Liver (tissue), 8 donors: ENCODE measurements at regions not wholly inside any gene's neighbourhood (a gene's known extent, or its start where the extent isn't known, plus 50 kb on each side); places are given as distances from the start of the nearest gene placed in this dataset.

Experiments used
- DNase-seq: peaks from one replicate; pipeline ENCODE4 v3.0.0-alpha.2; 2017; ENCODE audit warnings: low spot score
- H3K27ac ChIP-seq, 2 donors: one replicate each; pipeline ENCODE4 v1.7.0; 2013; ENCODE audit warnings: inconsistent platforms in 2 of 2, low read length in 2 of 2, control low read depth in 1 of 2, low read depth in 1 of 2, mild to moderate bottlenecking in 1 of 2
- H3K27me3 ChIP-seq, 4 donors: one replicate each; pipeline versions ENCODE4 v1.6.1 to v1.7.0; 2013; ENCODE audit warnings: low read length in 3 of 4, inconsistent platforms in 1 of 4, mild to moderate bottlenecking in 1 of 4, moderate library complexity in 1 of 4; ENCODE audit not compliant: control insufficient read depth in 4 of 4, insufficient read depth in 4 of 4
- H3K36me3 ChIP-seq, 4 donors: one replicate each; pipeline versions ENCODE4 v1.6.1 to v1.7.0; 2013; ENCODE audit warnings: low read length in 3 of 4, mild to moderate bottlenecking in 3 of 4, low read depth in 1 of 4, moderate library complexity in 1 of 4; ENCODE audit not compliant: control insufficient read depth in 4 of 4, insufficient read depth in 3 of 4
- H3K4me1 ChIP-seq, 4 donors: one replicate each; pipeline versions ENCODE4 v1.6.1 to v1.7.0; 2013; ENCODE audit warnings: low read length in 3 of 4, mild to moderate bottlenecking in 3 of 4, moderate library complexity in 1 of 4; ENCODE audit not compliant: control insufficient read depth in 4 of 4, insufficient read depth in 4 of 4
- H3K4me3 ChIP-seq, 3 donors: one replicate each; pipeline versions ENCODE4 v1.6.1 to v1.7.0; 2013; ENCODE audit warnings: low read length in 3 of 3, control low read depth in 1 of 3, low read depth in 1 of 3, mild to moderate bottlenecking in 1 of 3
- H3K9ac ChIP-seq, 2 donors: one replicate each; pipeline ENCODE4 v1.7.0; 2013; ENCODE audit warnings: low read length in 2 of 2, mild to moderate bottlenecking in 2 of 2, moderate library complexity in 2 of 2, control low read depth in 1 of 2, low read depth in 1 of 2
- H3K9me3 ChIP-seq, 4 donors: one replicate each; pipeline versions ENCODE4 v1.6.1 to v1.7.0; 2013; ENCODE audit warnings: low read length in 3 of 4; ENCODE audit not compliant: control insufficient read depth in 4 of 4
- FOXA1 ChIP-seq: IDR thresholded peaks from 2 replicates; pipeline ENCODE4 v1.6.1; 2016; ENCODE audit warnings: antibody characterized with exemption
- FOXA2 ChIP-seq: IDR thresholded peaks from 2 replicates; pipeline ENCODE4 v1.6.1; 2016; ENCODE audit warnings: antibody characterized with exemption
- GABPA ChIP-seq, 2 donors: IDR thresholded peaks in 1 of 2; conservative IDR thresholded peaks in 1 of 2; 2 replicates each; pipeline ENCODE4 v1.6.1; 2016; ENCODE audit warnings: antibody characterized with exemption in 2 of 2, mild to moderate bottlenecking in 1 of 2, moderate library complexity in 1 of 2
- HNF4A ChIP-seq, 2 donors: conservative IDR thresholded peaks; 2 replicates each; pipeline ENCODE4 v1.6.1; 2016; ENCODE audit warnings: antibody characterized with exemption in 2 of 2, mild to moderate bottlenecking in 2 of 2
- HNF4G ChIP-seq: IDR thresholded peaks from 2 replicates; pipeline ENCODE4 v1.6.1; 2016; ENCODE audit warnings: antibody characterized with exemption
- JUND ChIP-seq, 2 donors: IDR thresholded peaks; 2 replicates each; pipeline ENCODE4 v1.6.1; 2016; ENCODE audit warnings: antibody characterized with exemption in 2 of 2
- NR2F2 ChIP-seq: IDR thresholded peaks from 2 replicates; pipeline ENCODE4 v1.6.1; 2016; ENCODE audit warnings: antibody characterized with exemption
- RAD21 ChIP-seq, 2 donors: IDR thresholded peaks; 2 replicates each; pipeline ENCODE4 v1.6.1; 2016; ENCODE audit warnings: antibody characterized with exemption in 2 of 2, mild to moderate bottlenecking in 2 of 2
- RXRA ChIP-seq, 2 donors: IDR thresholded peaks; 2 replicates each; pipeline ENCODE4 v1.6.1; 2017 to 2018; ENCODE audit warnings: antibody characterized with exemption in 2 of 2, mild to moderate bottlenecking in 1 of 2
- SP1 ChIP-seq: IDR thresholded peaks from 2 replicates; pipeline ENCODE4 v1.6.1; 2018; ENCODE audit warnings: antibody characterized with exemption, mild to moderate bottlenecking
- YY1 ChIP-seq: IDR thresholded peaks from 2 replicates; pipeline ENCODE4 v1.6.1; 2016; ENCODE audit warnings: antibody characterized with exemption, mild to moderate bottlenecking
- WGBS: extraction: QIAGEN DNeasy Blood & Tissue Kit; methylation state at CpG from one replicate; pipeline ENCODE4 v1.1.7; 2013; 5-methylcytosine and 5-hydroxymethylcytosine counted together
- TF ChIP-seq, protein P1 (sequence below): fragments of 150-350 bp; IDR thresholded peaks from 2 replicates; pipeline ENCODE4 v1.5.1; 2017; ENCODE audit warnings: improper control_type of control experiment, low read depth, low read length; ENCODE audit not compliant: missing input control
- TF ChIP-seq, protein P2 (sequence below): IDR thresholded peaks from 2 replicates; pipeline ENCODE4 v1.6.1; 2016; ENCODE audit warnings: antibody characterized with exemption, mild to moderate bottlenecking
- TF ChIP-seq, protein P3 (sequence below): IDR thresholded peaks from 2 replicates; pipeline ENCODE4 v1.6.1; 2016; ENCODE audit warnings: antibody characterized with exemption
- TF ChIP-seq, protein P4 (sequence below): IDR thresholded peaks from 2 replicates; pipeline ENCODE4 v1.6.1; 2016; ENCODE audit warnings: antibody characterized with exemption
- donor health status: healthy.
- donor health status: healthy.
- donor health status: healthy.
- donor health status: healthy.
- donor health status: healthy.

DNA sequence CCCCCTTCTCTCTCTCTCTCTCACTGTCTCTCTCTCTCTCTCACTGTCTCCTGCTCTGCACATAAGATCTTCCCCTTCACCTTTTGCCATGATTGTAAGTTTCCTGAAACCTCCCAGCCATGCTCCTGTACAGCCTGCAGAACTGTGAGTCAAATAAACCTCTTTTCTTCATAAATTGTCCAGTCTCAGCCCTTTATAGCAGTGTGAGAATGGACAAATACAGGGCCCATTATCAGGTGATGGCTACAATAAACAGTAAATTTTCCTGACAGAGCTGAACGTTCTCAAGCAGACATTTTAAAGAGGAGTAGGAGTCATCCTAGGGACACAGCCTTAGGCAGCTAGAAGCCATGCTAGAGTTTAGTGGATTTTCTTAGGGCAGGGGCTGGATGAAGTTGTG lies 1679.7 kb upstream of the B3GALT2 start:
- DNase-seq = no peak
- Histone ChIP-seq H3K9ac (no peak overlapping the region), H3K36me3 (no peaks in the 10 kb centered on the region), H3K4me1 (no peaks in the 10 kb centered on the region), H3K9me3 (peaks cover 0 to 2% (median 0%) of the 10 kb centered on the region in 4 donors), H3K27ac (no peak overlapping the region), H3K4me3 (no peak overlapping the region), H3K27me3 (no peaks in the 10 kb centered on the region)
- WGBS = 37% methylated on average over 1 of the region's 1 CpG
- TF ChIP-seq JUND (IDR thresholded peaks at IDR 0.05) = no peak
- TF ChIP-seq, protein P1, sequence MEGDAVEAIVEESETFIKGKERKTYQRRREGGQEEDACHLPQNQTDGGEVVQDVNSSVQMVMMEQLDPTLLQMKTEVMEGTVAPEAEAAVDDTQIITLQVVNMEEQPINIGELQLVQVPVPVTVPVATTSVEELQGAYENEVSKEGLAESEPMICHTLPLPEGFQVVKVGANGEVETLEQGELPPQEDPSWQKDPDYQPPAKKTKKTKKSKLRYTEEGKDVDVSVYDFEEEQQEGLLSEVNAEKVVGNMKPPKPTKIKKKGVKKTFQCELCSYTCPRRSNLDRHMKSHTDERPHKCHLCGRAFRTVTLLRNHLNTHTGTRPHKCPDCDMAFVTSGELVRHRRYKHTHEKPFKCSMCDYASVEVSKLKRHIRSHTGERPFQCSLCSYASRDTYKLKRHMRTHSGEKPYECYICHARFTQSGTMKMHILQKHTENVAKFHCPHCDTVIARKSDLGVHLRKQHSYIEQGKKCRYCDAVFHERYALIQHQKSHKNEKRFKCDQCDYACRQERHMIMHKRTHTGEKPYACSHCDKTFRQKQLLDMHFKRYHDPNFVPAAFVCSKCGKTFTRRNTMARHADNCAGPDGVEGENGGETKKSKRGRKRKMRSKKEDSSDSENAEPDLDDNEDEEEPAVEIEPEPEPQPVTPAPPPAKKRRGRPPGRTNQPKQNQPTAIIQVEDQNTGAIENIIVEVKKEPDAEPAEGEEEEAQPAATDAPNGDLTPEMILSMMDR = no peak
- no peak for TF ChIP-seq RAD21 (IDR thresholded peaks at IDR 0.05)
- TF ChIP-seq SP1 = no peak
- no peak for TF ChIP-seq FOXA2
- no peak for TF ChIP-seq GABPA (IDR thresholded peaks at IDR 0.05 in 1 of 2, conservative IDR thresholded peaks at IDR 0.05 in 1 of 2)
- TF ChIP-seq HNF4A (conservative IDR thresholded peaks at IDR 0.05) = no peak
- no peak for TF ChIP-seq RXRA (IDR thresholded peaks at IDR 0.05)
- no peak for TF ChIP-seq HNF4G
- TF ChIP-seq, protein P2, sequence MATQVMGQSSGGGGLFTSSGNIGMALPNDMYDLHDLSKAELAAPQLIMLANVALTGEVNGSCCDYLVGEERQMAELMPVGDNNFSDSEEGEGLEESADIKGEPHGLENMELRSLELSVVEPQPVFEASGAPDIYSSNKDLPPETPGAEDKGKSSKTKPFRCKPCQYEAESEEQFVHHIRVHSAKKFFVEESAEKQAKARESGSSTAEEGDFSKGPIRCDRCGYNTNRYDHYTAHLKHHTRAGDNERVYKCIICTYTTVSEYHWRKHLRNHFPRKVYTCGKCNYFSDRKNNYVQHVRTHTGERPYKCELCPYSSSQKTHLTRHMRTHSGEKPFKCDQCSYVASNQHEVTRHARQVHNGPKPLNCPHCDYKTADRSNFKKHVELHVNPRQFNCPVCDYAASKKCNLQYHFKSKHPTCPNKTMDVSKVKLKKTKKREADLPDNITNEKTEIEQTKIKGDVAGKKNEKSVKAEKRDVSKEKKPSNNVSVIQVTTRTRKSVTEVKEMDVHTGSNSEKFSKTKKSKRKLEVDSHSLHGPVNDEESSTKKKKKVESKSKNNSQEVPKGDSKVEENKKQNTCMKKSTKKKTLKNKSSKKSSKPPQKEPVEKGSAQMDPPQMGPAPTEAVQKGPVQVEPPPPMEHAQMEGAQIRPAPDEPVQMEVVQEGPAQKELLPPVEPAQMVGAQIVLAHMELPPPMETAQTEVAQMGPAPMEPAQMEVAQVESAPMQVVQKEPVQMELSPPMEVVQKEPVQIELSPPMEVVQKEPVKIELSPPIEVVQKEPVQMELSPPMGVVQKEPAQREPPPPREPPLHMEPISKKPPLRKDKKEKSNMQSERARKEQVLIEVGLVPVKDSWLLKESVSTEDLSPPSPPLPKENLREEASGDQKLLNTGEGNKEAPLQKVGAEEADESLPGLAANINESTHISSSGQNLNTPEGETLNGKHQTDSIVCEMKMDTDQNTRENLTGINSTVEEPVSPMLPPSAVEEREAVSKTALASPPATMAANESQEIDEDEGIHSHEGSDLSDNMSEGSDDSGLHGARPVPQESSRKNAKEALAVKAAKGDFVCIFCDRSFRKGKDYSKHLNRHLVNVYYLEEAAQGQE = no peak
- no peak for TF ChIP-seq YY1
- TF ChIP-seq FOXA1 = no peak

DNA sequence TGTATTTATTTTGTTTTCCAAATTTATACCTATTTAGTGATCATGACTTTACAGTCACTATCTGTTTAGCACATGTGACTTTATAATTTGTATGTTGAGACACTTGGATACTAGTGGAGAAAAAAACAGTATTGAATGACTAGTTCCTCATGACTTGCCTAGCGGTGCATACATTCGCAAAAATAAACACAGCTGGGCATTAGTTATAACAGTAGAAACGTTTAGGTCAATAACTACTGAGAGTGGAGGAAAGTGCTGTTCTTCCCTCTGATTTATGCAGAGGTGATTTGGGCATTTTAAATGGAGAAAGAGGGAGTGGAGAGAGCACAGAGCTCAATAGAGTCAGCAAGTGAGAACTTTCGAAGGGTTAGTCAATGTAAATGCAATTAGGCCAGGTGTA lies 1679.0 kb upstream of the B3GALT2 start:
- Histone ChIP-seq H3K4me1 (no peaks in the 10 kb centered on the region), H3K27me3 (no peaks in the 10 kb centered on the region), H3K36me3 (no peaks in the 10 kb centered on the region), H3K9me3 (peaks cover 0 to 2% (median 0%) of the 10 kb centered on the region in 4 donors), H3K4me3 (no peak overlapping the region), H3K9ac (no peak overlapping the region), H3K27ac (no peak overlapping the region)
- WGBS = 68% methylated on average over 4 of the region's 4 CpGs
- TF ChIP-seq JUND (IDR thresholded peaks at IDR 0.05) (no peak), HNF4G (no peak), RXRA (IDR thresholded peaks at IDR 0.05) (no peak), YY1 (no peak), NR2F2 (no peak)
- TF ChIP-seq, protein P3, sequence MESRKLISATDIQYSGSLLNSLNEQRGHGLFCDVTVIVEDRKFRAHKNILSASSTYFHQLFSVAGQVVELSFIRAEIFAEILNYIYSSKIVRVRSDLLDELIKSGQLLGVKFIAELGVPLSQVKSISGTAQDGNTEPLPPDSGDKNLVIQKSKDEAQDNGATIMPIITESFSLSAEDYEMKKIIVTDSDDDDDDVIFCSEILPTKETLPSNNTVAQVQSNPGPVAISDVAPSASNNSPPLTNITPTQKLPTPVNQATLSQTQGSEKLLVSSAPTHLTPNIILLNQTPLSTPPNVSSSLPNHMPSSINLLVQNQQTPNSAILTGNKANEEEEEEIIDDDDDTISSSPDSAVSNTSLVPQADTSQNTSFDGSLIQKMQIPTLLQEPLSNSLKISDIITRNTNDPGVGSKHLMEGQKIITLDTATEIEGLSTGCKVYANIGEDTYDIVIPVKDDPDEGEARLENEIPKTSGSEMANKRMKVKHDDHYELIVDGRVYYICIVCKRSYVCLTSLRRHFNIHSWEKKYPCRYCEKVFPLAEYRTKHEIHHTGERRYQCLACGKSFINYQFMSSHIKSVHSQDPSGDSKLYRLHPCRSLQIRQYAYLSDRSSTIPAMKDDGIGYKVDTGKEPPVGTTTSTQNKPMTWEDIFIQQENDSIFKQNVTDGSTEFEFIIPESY = no peak
- TF ChIP-seq, protein P4, sequence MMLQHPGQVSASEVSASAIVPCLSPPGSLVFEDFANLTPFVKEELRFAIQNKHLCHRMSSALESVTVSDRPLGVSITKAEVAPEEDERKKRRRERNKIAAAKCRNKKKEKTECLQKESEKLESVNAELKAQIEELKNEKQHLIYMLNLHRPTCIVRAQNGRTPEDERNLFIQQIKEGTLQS = no peak
- TF ChIP-seq, protein P1 = no peak
- TF ChIP-seq, protein P2 = no peak
- DNase-seq = no peak
